ENCODE measurements at regions not wholly inside any gene's neighbourhood (a gene's known extent, or its start where the extent isn't known, plus 50 kb on each side); places are given as distances from the start of the nearest gene placed in this dataset.

- TF ChIP-seq CREB1 (CRISPR knock-in tag; IDR thresholded peaks at IDR 0.05; ENCODE audit: low read depth) (no peak), CTCF (conservative IDR thresholded peaks at IDR 0.05; ENCODE audit: low read depth in 2 of 2) (no peak), JUNB (IDR thresholded peaks at IDR 0.05; ENCODE audit: unreplicated experiment) (no peak), EZH2 (IDR thresholded peaks at IDR 0.05; ENCODE audit: low read depth, unreplicated experiment) (no peak), EZH2phosphoT487 (IDR thresholded peaks at IDR 0.05; ENCODE audit: unreplicated experiment) (no peak), REST (IDR thresholded peaks at IDR 0.05; ENCODE audit: unreplicated experiment) (no peak), POLR2AphosphoS5 (IDR thresholded peaks at IDR 0.05; ENCODE audit: low read depth) (no peak), ETS1 (IDR thresholded peaks at IDR 0.05) (no peak)
These were observed 56.5 kb upstream of the WIPF3 start for GRCh38 chr7:29749701-29750321.

All from GM23338 (cell line).